H4 (cell line): ENCODE measurements at regions not wholly inside any gene's neighbourhood (a gene's known extent, or its start where the extent isn't known, plus 50 kb on each side); places are given as distances from the start of the nearest gene placed in this dataset.

Experiments
- DNase-seq: peaks from one replicate; pipeline ENCODE4 v3.0.0-alpha.2; 2015; ENCODE audit warnings: low spot score

DNA sequence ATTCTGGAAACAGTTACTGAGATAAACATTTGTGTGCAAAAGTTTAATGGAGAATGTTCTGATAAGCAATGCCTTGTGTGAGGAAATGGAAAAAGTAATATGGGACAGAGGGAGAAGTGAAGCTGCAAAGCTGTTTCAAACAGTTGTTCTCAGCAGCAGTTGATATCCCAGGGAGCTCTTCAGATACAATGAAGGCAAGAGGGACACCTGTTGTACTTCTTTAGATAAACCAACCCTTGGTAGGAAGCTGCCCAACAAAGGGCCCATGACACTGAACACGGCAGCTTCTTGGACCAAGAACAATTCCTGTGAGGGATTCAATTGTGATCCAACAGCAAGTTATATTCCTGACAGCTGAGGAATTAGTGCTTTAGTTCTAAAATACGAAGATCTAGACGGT lies 894.3 kb upstream of the PCDH20 start:
- no peak for DNase-seq

DNA sequence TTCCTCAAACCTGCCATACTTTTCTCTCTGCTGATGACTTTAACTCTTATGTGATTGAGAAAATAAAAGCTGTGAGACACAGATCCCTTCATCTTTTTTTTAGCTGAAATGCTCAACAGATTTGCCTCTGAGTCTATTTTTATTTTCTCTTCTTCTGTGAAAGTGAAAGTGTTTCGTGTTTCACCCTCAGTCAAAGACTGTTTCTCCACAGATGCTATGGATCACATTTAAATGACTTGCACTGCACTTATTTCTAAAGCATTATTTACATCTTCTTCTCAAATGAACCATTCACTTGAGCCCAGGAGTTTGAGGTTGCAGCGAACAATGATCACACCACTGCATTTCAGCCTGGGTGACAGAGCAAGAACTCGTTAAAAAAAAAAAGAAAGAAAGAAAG lies 890.1 kb upstream of the PCDH20 start:
- DNase-seq = peak; percentile 4

DNA sequence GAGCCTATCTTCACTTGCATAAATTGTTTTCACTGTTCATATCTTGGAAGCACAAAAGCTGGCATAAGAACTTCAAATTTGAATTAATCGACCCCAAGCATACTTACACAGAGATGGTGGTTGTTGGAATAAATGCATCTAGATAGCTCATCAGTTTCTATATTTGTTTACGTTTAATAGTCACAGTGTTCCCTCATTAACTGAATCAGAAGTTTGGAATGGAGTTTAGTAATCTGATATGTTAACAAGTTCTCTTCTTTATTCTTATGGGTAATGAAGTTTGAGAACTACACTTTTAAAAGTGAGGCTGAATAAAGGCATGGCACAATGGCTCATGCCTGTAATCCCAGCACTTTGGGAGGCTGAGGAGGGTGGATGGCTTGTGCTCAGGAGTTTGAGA lies 886.7 kb upstream of the PCDH20 start:
- no peak for DNase-seq

DNA sequence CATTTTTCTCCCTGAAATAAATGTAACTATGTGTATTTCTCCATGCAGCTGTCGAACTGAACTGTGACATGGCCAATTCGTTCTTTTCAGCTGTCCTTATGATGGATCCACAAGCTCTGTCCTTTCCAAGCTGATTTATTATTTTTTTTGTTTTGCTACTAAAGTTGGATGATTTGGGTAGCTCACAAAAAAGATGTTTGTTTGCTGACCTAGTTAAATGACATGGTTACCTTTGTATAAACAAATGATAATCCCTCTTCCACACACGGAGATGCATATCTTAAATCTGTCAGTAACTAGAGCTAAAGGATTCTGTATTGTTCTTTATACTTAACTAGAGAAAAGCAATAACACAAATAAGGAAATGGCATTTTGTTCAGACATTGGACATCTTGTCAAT lies 884.3 kb upstream of the PCDH20 start:
- DNase-seq = no peak

DNA sequence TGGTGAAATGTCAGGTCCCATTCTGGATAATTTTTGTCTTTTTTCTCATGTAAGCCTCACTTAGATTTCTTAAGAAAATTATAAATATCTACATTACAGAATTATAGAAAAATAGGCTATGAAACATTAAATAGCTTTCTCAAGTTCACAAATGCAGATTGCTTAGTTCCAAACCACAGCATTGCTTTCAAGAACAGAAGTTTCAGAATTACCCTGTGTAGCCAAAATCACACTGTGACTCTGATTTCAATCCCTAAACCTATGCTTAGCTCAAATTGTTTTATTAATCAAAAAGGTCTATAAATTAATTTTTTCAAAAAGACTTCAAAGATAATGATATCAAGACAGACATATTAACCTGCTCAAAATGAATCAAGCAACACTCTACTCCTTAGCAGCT lies 881.2 kb upstream of the PCDH20 start:
- no peak for DNase-seq

DNA sequence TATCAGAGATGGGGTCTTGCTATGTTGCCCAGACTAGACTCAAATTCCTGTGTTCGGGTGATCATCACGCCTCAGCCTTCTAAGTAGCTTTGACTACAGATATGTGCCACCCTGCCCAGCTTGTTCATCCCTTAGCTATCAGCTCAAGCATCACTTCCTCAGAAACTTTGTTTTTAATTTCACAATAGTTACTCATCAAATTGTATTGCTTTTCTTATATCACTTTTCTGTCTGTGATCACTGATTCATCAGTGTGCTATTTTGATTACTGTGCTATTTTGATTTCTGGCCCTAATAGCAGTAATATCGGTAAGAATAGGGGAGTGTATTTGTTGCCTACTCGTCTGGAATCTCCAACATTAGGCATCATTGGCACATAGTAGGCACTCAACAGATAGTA lies 878.6 kb upstream of the PCDH20 start:
- no peak for DNase-seq

DNA sequence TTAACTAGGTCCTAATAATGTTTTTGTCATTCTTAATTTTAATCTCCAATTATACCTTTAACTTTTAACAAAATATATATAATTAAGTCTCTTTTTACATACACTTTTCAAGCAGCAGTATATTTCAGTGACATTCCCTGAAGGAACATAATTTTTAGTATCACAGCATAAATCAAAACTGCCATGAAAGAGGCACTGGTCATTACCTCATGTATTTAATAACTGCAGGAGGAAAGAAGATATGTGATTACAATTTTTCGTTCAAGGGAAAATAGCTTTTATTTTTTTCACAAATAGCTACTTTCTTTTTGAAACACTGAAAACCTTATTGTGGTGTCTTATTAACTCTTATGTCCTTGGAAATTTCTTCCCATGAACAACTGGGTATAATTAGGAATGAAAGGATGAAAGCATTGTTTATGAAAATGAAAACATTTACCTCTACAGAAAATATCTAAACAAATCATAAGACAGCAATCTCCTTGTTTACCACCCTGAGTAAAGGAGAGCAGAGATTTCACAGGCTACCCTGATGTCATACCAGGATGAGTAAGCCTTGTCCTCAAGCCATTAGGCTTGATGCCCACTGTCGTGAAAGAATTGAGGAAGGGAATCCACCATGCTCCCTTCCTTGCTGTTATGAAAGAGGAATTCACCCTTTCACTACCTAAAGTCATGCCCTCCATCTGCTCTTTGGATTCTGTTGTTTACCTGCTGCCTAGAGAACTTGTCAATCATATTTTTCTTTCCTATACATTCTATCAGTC lies 877.2 kb upstream of the PCDH20 start:
- DNase-seq = peak; percentile 50

DNA sequence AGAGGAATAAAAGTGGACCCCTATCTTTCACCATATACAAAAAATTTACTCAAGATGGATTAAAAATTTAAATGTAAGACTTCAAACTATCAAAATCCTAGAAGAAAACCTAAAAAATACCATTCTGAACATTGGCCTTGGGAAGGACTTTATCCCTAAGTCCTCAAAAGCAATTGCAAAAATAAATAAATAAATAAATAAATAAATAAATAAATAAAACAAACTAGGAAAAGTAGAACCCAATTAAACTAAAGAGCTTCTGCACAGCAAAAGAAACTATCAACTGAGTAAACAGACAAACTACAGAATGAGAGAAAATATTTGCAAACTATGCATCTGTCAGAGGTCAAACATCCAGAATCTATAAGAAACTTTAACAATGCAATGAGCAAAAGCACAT lies 874.9 kb upstream of the PCDH20 start:
- DNase-seq = no peak

DNA sequence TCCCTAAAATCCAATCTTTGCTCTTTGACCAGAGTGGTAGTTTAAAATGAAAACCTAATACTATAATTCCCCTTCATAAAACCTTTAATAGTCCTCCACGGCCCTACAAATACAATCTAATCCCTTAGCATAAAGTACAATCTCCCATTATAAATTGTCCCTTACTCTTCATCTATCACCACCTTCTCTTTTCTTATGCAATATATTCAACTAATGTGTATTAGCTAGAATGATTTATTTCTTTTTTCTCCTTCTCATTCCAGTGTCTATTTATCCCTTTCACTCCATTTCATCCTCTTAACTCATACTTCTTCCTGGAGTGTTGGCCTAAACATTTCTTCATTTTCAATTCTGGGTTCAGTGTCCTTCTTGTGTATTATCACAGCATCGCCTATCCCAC lies 872.1 kb upstream of the PCDH20 start:
- DNase-seq = no peak

DNA sequence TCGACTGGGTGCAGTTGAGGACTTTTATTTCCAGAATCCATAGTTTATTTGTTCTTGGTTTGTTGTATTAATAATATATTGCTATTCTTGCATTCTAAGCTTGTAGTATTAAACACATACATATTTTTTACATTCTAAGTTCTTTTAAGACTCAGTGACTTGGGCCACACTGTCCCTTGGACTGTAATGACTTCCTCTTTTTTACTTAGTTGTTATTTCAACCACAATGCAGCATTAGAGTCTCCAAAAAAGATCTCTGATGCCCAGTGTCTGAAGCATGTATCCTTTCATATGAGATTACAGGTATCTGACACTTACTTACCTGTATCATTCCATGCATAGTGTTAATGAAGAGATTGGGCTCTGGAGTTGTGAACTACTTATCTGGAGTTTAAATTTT lies 864.9 kb upstream of the PCDH20 start:
- DNase-seq = no peak

DNA sequence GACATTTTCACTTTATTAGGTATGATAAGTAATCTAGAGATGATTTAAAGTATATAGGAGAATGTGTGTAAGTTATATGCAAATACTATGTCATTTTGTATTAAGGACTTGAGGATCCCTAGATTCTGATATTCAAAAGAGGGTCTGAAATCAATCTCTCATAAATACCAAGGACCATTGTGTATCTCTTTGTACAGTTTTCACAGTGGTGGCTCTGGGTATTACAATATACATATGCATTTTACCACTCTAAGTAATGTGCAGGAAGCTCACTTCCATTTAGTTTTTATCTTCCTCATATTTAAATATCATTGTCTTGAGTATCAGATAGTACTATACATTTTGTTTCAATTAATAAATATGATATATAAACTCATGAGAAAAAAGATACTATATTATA lies 862.6 kb upstream of the PCDH20 start:
- DNase-seq = no peak

DNA sequence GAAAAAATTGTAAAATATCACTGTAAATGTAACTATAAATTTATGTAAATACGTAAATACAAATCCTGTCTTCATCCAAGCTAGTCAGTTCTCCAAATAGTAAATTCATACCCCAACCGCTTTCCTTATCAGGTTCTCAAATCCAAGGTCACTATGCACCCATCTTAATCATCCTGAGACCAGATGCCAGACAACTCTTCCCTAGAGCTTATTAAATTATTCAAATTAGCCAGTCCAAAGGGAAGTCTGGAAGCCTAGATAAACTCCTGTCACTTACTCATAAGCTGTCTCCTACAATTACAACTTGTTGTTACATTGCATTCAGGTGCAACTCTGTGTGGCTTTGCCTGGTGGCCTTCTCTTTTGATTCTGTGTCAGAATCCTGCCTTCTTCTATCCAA lies 836.1 kb upstream of the PCDH20 start:
- DNase-seq = no peak

DNA sequence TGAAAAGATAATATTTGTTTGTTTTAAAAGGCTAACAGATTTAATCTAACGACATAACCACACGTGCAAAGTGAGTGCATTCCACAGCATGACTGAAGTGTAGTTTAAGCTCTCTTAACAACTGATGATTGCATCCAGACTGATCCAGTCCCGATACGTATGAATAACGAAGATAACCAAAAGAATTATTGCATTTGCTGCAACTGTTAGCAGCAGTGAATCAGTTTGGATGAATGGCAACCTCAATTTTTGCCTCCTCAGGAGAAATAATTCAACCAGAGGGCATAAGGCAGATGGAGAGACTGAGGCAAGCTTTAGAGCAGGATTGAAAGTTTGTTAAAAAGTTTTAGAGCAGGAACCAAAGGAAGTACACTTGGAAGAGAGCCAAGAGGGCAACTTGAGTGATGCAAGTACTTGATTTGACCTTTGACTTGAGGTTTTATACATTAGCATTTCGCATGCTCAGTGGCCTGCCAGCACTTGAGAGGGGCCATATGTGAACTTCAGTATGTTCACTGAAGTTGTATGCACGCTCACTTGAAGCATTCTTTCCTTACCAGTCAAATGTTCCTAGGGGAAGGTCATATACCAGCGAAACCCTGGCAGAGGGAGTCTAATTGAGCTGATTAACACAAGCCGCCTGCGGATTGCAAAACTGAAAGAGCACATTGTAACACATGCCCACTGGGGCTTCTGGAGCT lies 835.0 kb upstream of the PCDH20 start:
- DNase-seq = peak; percentile 27

DNA sequence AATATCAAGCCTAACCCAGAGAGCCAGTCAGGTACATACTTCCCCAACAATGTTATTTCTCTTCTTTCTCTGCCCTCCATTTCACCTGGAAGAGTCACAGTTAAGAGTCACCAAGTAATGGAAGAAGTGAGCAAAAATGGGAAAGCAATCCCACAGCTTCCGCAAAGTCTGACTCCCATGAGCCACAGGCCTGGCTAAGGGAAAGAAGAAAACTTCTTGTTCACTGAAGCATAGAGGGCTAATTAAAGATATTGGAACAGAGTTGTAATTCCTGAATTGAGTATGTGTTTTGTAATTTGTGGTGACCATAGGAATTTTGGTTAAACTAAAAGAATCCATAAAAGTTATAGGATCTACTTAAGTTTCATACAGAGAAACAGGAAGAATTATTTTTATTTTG lies 830.9 kb upstream of the PCDH20 start:
- no peak for DNase-seq

DNA sequence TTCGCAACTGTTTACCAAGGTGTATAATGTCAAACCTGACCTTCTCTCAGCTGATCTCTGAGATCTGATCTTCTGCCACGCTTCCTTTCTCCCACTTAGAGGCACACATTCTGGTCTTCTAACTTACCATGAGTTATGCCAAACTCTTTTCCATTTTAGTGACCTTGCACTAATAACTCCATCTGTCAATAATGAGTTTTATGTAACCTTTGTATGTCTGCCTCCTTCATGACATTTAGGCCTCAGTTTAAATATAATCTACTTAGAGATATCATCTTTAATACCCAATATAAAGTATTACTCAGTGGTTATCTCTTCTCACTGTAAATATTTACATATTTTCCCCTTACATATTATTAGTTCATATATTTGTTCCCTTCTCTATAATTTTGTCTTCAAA lies 827.5 kb upstream of the PCDH20 start:
- no peak for DNase-seq

DNA sequence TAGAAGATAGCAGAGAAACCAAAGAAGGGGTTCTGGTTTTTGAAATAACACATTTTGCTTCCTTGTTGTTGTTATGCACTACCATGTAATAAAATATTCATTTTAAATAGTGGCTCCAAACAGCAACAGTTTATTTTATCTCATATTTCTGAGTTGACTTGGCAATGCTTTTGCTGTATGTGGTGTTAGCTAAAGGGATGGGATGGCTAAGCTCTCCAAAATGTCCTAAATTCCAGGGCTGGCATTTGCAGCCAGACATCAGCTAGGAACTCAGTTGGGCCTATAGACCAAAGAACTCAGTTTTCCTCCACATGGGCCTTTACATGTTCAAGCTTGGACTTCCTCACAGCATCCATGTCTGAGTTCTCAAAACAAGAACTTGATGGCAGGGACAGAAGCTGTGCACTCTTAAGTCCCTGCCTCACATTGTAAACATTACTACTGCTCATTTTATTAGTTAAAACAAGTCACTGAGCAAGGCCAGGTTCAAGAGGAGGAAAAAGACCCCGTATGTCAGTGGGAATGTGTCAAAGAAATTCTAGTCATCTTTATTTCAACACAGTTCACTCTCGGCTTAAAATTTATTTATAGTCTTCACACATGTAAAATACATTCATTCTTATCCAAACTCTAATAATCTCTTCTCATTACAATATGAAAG lies 819.3 kb upstream of the PCDH20 start:
- no peak for DNase-seq

DNA sequence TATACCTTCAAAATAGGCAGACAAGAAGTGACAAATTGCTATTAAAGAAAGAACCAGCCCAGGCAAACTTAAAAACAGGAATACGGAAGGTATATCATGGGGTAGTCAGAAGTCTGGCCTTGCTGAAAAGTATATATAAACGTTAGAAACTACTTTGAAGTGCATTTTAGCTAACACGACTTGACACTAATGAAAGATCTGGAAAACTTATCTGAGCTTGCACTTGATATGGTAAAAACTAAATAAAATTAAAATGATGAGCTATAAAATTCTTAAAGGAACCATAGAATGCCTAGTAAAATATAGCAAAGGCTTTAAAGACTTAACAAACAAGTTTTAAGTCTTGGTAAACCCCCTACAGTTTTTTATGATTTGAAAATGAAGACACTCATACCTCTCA lies 795.3 kb upstream of the PCDH20 start:
- no peak for DNase-seq

DNA sequence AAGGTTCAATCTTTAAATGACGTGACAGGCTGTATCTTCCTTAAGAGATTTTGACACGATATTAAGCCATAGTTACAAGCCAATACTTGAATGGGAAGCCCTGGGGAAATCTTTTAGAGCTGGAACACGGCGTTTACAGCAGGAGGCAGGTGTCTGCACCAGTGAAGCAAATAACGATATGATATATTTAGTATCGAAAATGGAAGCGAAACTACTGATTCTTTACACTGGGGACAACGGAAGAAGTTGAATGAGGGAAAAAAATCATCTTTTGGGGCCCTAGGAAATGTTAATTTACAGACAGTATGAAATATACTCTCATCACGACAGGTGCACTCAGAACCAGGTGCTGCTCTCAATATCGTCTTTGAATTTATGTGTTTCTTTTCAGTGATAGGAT lies 793.9 kb upstream of the PCDH20 start:
- no peak for DNase-seq

DNA sequence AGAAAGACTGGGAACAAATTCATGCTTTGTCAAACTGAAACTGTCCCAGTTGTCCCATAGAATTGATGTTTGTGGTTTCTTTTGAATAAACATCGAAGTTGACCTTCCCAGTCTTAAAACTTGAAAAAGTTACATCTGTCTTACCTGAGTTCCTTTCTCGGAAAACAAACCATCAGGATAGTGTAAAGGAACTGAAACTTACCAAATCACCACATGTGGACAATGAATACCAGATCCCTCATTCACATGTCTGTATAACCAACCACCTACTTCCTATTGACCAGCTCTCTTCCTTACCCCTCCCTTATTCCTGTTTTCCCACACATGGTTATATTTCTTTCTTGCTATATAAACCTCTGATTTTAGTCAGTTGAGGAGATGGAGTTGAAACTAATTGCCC lies 791.7 kb upstream of the PCDH20 start:
- DNase-seq = no peak

DNA sequence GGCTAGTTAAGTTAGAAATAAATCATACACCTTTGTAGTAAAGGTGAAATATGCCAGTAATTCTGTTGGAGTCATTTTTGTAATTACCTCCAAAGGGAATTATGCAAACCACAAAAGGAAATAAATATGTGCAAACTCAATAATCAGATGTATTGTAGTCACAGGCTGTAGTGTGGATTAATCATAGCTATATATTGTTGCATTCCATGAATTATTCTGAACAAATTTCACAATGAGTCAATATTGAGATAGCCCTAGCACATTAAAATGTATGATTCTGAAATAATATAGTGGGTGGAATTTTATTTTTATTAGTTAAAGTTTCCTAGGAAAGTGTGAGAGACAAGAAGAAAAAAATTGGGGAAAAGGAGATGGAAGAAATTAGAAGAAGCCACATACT lies 790.5 kb upstream of the PCDH20 start:
- no peak for DNase-seq

DNA sequence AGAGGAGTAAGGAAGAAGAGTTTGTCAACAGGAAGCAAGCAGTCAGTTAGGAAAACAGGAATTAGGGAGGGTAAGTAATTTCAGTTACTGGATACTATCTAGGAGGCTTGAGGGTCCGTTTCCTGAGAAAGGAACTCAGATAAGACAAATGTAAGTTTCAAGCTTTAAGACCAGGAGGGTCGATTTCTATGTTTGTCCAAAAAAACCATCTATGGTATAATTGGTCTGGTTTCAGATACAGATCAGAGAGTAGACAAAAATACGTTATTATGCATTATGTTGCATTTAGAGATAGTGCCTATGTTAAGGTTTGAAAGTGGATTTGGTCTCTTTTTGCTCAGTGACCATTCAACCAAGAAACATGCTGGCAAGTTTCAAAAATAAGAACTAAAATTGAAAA lies 789.6 kb upstream of the PCDH20 start:
- DNase-seq = no peak

DNA sequence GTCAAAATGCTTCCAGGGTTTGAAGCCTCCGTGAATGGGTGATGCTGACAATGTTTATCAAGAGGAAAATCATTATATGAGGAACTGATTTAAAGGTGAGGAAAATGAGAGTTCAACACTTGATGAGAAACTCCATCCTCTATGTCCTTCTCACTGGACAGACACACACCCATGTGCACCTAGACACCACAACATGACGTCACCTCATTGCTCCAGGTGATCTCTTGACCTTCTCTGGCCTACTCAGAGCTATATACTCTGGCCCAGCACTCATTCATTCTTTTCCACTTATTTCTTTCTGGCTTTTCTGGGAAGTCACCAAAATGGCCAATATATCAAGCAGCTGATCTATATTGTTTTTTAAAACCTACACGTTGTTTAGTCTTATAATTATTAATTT lies 778.7 kb upstream of the PCDH20 start:
- DNase-seq = no peak

DNA sequence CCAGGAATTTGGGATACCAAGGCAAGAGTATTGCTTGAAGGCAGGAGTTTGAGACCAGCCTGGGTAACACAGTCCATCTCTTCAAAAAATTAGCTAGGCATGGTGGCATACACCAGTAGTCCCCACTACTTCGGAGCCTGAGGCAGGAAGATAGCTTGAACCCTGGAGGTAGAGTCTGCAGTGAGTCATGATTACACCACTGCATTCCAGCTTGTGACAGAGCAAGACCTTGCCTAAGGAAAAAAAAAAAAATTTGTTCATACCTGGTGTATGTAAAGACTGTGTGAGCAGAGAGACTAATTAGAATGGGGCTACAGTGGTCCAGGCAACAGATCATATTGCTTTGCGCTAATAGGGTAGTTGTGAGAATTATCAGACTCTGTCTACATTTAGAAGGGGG lies 778.3 kb upstream of the PCDH20 start:
- no peak for DNase-seq
